Transverse colon (tissue), 4 donors: ENCODE measurements at regions not wholly inside any gene's neighbourhood (a gene's known extent, or its start where the extent isn't known, plus 50 kb on each side); places are given as distances from the start of the nearest gene placed in this dataset.

Experiments
- DNase-seq: peaks from one replicate; pipeline ENCODE4 v3.0.0-alpha.2; 2019
- H3K27ac ChIP-seq, 4 donors: fragments of 200-600 bp; sonication (generic); 2 replicates each; pipeline ENCODE4 v1.5.1; 2016 to 2018; ENCODE audit warnings: inconsistent platforms in 4 of 4
- H3K27me3 ChIP-seq: fragments of 200-600 bp; sonication (generic); 2 replicates; pipeline ENCODE4 v1.5.1; 2017; ENCODE audit warnings: inconsistent platforms
- H3K36me3 ChIP-seq, 4 donors: fragments of 200-600 bp; sonication (generic); 2 replicates each; pipeline ENCODE4 v1.5.1; 2017 to 2019; ENCODE audit warnings: inconsistent platforms in 4 of 4
- H3K4me1 ChIP-seq, 4 donors: fragments of 200-600 bp; sonication (generic); 2 replicates each; pipeline ENCODE4 v1.5.1; 2017 to 2020; ENCODE audit warnings: inconsistent platforms in 4 of 4
- H3K4me3 ChIP-seq, 4 donors: fragments of 200-600 bp; sonication (generic); 1 replicate in 1 of 4; 2 replicates in 3 of 4; pipeline versions ENCODE4 v1.5.1 to v1.6.1; 2017 to 2019; ENCODE audit warnings: inconsistent platforms in 4 of 4
- H3K9me3 ChIP-seq, 2 donors: fragments of 200-600 bp; sonication (generic); 2 replicates each; pipeline ENCODE4 v1.5.1; 2017 to 2019; ENCODE audit warnings: inconsistent platforms in 2 of 2
- EP300 ChIP-seq: sonication (generic); formaldehyde crosslinking; IDR thresholded peaks from one replicate; pipeline ENCODE4 v1.6.1; 2017; ENCODE audit warnings: antibody characterized with exemption, low read depth
- POLR2A ChIP-seq: fragments of 450-650 bp; IDR thresholded peaks from one replicate; pipeline ENCODE4 v1.6.1; 2016; ENCODE audit warnings: antibody characterized with exemption, mild to moderate bottlenecking, moderate library complexity
- POLR2AphosphoS5 ChIP-seq, 3 donors: sonication (generic); formaldehyde crosslinking; IDR thresholded peaks; one replicate each; pipeline ENCODE4 v1.6.1; 2016; ENCODE audit warnings: antibody characterized with exemption in 3 of 3
- WGBS, 2 donors: methylation state at CpG; one replicate each; pipeline ENCODE4 v1.1.5; 2018; ENCODE audit warnings: low coverage in 1 of 2; 5-methylcytosine and 5-hydroxymethylcytosine counted together
- in situ Hi-C, 4 donors: fragments of 200-750 bp; cut with MboI; loops; one replicate each; pipeline versions ENCODE4 v1.15.0 to v1.15.1; 2017; ENCODE audit warnings: low sequenced_read_pairs in 3 of 4, low pct_ligation_motif_present in 1 of 4, low pct_unique_long_range_greater_than_20kb in 1 of 4
- intact Hi-C: fragments of 100-400 bp; cut with DNase I; formaldehyde crosslinking; loops from one replicate; pipeline ENCODE4 v1.15.1; 2023; ENCODE audit warnings: low total_unique reads
- TF ChIP-seq, protein P1 (sequence below), 5 experiments: fragments of 200-600 bp in 3 of 5; fragments of 450-650 bp in 2 of 5; sonication (generic) in 3 of 5; IDR thresholded peaks; 1 replicate in 2 of 5; 2 replicates in 3 of 5; pipeline ENCODE4 v1.5.1; 2016 to 2017; ENCODE audit warnings: antibody characterized with exemption in 5 of 5, inconsistent platforms in 3 of 5, mild to moderate bottlenecking in 2 of 5, moderate library complexity in 1 of 5

- H3K27me3 ChIP-seq = no peaks in the 10 kb centered on the region
- no peaks in the 10 kb centered on the region for H3K9me3 ChIP-seq
- no peaks in the 10 kb centered on the region for H3K36me3 ChIP-seq
- no peak overlapping the region for H3K4me3 ChIP-seq
- intact Hi-C loops = no loop called here
- H3K27ac ChIP-seq = peak overlapping the region; percentile 15 to 79 (median 72)
- in situ Hi-C loops = no loop called here
- WGBS, 2 donors = 28 to 37% methylated on average over 1 of the region's 1 CpG
- H3K4me1 ChIP-seq = peaks cover 0 to 3% (median 0%) of the 10 kb centered on the region in 4 donors
- TF ChIP-seq EP300 (no peak), POLR2AphosphoS5 (IDR thresholded peaks at IDR 0.05) (no peak), POLR2A (no peak)
- TF ChIP-seq, protein P1, sequence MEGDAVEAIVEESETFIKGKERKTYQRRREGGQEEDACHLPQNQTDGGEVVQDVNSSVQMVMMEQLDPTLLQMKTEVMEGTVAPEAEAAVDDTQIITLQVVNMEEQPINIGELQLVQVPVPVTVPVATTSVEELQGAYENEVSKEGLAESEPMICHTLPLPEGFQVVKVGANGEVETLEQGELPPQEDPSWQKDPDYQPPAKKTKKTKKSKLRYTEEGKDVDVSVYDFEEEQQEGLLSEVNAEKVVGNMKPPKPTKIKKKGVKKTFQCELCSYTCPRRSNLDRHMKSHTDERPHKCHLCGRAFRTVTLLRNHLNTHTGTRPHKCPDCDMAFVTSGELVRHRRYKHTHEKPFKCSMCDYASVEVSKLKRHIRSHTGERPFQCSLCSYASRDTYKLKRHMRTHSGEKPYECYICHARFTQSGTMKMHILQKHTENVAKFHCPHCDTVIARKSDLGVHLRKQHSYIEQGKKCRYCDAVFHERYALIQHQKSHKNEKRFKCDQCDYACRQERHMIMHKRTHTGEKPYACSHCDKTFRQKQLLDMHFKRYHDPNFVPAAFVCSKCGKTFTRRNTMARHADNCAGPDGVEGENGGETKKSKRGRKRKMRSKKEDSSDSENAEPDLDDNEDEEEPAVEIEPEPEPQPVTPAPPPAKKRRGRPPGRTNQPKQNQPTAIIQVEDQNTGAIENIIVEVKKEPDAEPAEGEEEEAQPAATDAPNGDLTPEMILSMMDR (IDR thresholded peaks at IDR 0.05) = no peak
- DNase-seq = no peak
Observed at GRCh38 chr2:66813525-66813924, 378.6 kb downstream of the MEIS1 start.

DNA sequence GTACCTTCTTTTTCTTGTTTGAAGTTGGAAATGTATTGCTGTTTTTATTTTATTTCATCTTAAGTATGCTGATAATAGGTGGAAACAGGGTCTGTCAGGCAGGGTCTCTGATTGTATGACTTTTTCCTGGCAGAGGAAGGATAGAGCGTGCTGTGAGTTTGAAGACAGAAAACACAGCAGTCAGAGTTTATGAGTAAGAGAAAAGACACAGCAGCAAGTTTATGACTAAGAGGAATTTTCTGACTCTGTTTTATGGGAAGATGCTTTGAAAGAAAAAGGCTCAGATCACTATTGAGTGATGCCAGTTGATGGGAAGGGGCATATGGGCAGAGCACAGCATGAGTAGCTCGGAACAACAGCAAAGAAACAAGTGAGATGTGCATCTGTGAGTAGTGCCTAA is 379.1 kb downstream of the MEIS1 start:
- WGBS, 2 donors = 56 to 69% methylated on average over 2 of the region's 2 CpGs
- H3K4me1 ChIP-seq = peaks cover 0 to 3% (median 0%) of the 10 kb centered on the region in 4 donors
- TF ChIP-seq, protein P1 (IDR thresholded peaks at IDR 0.05) = no peak
- no peak for TF ChIP-seq POLR2AphosphoS5 (IDR thresholded peaks at IDR 0.05)
- no peak for TF ChIP-seq POLR2A
- no peak for TF ChIP-seq EP300
- peak overlapping the region; percentile 15 to 79 (median 72) for H3K27ac ChIP-seq
- DNase-seq = no peak
- H3K4me3 ChIP-seq = no peak overlapping the region
- in situ Hi-C loops = no loop called here
- intact Hi-C loops = no loop called here
- H3K27me3 ChIP-seq = no peaks in the 10 kb centered on the region
- no peaks in the 10 kb centered on the region for H3K36me3 ChIP-seq
- no peaks in the 10 kb centered on the region for H3K9me3 ChIP-seq

DNA sequence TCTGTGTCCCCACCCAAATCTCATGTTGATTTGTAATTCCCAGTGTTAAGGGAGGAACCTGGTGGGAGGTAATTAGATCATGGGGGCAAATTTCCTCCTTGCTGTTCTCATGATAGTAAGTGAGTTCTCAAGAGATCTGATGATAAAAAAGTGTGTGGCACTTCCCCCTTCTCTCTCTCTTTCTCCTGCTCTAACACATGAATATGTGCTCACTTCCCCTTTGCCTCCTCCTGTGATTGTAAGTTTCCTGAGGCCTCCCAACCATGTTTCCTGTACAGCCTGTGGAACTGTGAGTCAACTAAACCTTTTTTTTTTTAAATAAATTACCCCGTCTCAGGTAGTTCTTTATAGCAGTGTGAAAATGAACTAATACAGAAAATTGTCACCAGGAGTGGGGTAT is 380.0 kb downstream of the MEIS1 start:
- Histone ChIP-seq H3K27ac (peak overlapping the region in 3 of 4 donors; percentile 15 to 79 (median 71)), H3K36me3 (no peaks in the 10 kb centered on the region), H3K4me3 (no peak overlapping the region), H3K9me3 (no peaks in the 10 kb centered on the region), H3K4me1 (peaks cover 0 to 3% (median 0%) of the 10 kb centered on the region in 4 donors), H3K27me3 (no peaks in the 10 kb centered on the region)
- TF ChIP-seq POLR2A (no peak), EP300 (no peak), POLR2AphosphoS5 (IDR thresholded peaks at IDR 0.05) (no peak)
- TF ChIP-seq, protein P1 (IDR thresholded peaks at IDR 0.05) = no peak
- 37 to 78% methylated on average over 1 of the region's 1 CpG for WGBS, 2 donors
- DNase-seq = no peak
- in situ Hi-C loops = no loop called here
- intact Hi-C loops = no loop called here

GRCh38 chr2:66815886-66816285 is 381.0 kb downstream of the MEIS1 start:
- Histone ChIP-seq H3K4me3 (no peak overlapping the region), H3K27me3 (no peaks in the 10 kb centered on the region), H3K27ac (no peak overlapping the region), H3K36me3 (no peaks in the 10 kb centered on the region), H3K9me3 (no peaks in the 10 kb centered on the region), H3K4me1 (peaks cover 0 to 3% (median 0%) of the 10 kb centered on the region in 4 donors)
- no peak for DNase-seq
- in situ Hi-C loops (no loop called here), intact Hi-C loops (no loop called here)
- TF ChIP-seq POLR2AphosphoS5 (IDR thresholded peaks at IDR 0.05) (no peak), POLR2A (no peak), EP300 (no peak)
- TF ChIP-seq, protein P1 (IDR thresholded peaks at IDR 0.05) = no peak
- 79% methylated on average over 4 of the region's 4 CpGs for WGBS, 2 donors
